ENCODE measurements at regions not wholly inside any gene's neighbourhood (a gene's known extent, or its start where the extent isn't known, plus 50 kb on each side); places are given as distances from the start of the nearest gene placed in this dataset.

DNA sequence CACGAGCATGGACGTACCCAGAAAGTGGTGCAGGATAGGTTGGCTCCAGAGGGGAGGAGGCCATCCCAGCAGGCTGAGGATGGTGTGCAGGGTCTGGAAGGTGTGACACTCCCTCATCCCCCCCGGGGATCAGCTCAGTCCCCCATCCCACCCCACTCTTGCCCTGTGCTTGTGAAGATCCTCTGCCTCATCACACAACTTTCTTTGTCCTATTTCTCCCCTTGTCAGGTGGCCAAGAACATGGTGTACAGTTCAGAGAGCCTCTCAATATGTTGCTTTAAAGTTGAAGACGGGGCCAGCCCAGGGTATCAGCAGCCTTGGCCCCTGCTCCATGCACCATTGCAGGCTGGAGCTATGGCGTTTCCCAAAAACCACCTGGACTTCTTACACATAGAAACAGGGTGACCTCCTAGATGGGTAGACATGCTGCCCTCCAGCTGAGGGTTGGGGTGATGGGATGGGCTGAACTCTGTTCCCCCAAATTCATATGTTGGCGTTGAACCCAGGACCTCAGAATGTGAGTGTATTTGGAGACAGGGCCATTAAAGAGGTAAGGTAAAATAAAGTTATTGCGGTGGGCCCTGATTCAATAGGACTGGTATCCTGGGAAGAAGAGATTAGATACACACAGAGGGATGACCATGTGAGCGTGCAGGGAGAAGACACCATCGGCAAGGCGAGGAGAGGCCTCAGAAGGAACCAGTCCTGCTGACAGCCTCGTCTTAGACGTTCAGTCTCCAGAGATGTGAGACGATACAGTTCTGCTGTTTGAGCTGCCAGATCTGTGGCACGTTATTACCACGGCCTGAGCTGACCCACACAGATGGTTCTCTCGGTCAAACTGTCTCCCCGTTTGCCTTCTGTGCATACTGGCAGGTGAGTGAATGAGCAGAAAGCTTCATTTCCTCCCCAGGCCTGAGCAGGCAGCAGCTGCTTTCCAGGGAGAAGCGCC is 272.5 kb downstream of the GADD45G start:
- Mint-ChIP-seq H3K36me3 (ENCODE audit: unreplicated experiment) (no peaks in the 10 kb centered on the region), H3K9me3 (ENCODE audit: unreplicated experiment) (no peaks in the 10 kb centered on the region), H3K4me3 (ENCODE audit: unreplicated experiment) (no peak overlapping the region), H3K27ac (ENCODE audit: unreplicated experiment) (no peak overlapping the region), H3K4me1 (ENCODE audit: unreplicated experiment) (peaks cover 18% of the 10 kb centered on the region), H3K27me3 (ENCODE audit: unreplicated experiment) (no peaks in the 10 kb centered on the region)
- TF ChIP-seq, protein P1, sequence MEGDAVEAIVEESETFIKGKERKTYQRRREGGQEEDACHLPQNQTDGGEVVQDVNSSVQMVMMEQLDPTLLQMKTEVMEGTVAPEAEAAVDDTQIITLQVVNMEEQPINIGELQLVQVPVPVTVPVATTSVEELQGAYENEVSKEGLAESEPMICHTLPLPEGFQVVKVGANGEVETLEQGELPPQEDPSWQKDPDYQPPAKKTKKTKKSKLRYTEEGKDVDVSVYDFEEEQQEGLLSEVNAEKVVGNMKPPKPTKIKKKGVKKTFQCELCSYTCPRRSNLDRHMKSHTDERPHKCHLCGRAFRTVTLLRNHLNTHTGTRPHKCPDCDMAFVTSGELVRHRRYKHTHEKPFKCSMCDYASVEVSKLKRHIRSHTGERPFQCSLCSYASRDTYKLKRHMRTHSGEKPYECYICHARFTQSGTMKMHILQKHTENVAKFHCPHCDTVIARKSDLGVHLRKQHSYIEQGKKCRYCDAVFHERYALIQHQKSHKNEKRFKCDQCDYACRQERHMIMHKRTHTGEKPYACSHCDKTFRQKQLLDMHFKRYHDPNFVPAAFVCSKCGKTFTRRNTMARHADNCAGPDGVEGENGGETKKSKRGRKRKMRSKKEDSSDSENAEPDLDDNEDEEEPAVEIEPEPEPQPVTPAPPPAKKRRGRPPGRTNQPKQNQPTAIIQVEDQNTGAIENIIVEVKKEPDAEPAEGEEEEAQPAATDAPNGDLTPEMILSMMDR (IDR thresholded peaks at IDR 0.05), result no peak
- DNase-seq (ENCODE audit: extremely low spot score, unreplicated experiment), result peak; percentile 56

GRCh38 chr9:89878003-89878411 is 273.2 kb downstream of the GADD45G start:
- no peaks in the 10 kb centered on the region for H3K36me3 Mint-ChIP-seq (ENCODE audit: unreplicated experiment)
- no peaks in the 10 kb centered on the region for H3K27me3 Mint-ChIP-seq (ENCODE audit: unreplicated experiment)
- TF ChIP-seq, protein P1 (IDR thresholded peaks at IDR 0.05), result no peak
- peak; percentile 65 for DNase-seq (ENCODE audit: extremely low spot score, unreplicated experiment)
- H3K27ac Mint-ChIP-seq (ENCODE audit: unreplicated experiment), result no peak overlapping the region
- no peak overlapping the region for H3K4me3 Mint-ChIP-seq (ENCODE audit: unreplicated experiment)
- peaks cover 18% of the 10 kb centered on the region for H3K4me1 Mint-ChIP-seq (ENCODE audit: unreplicated experiment)
- H3K9me3 Mint-ChIP-seq (ENCODE audit: unreplicated experiment), result no peaks in the 10 kb centered on the region

DNA sequence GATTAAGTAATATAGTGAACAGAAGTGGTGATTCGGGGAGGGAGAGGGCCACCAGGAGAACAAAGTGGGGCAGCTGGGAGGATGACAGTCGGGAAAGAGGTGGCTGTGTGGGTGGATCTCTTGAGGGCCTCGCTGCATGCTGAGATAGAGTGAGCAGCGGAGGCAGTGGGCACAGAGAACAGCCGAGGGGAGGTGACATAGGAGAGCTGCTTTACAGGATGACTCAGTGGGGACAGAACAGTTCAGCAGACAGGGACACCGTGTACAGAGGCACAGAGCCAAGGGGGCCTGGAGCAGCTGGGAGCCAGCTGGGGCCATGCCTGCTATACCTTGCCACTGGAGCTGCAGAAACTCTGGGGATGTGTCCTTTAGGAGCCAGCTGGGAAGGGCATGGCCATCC is 273.9 kb downstream of the GADD45G start:
- Mint-ChIP-seq H3K9me3 (ENCODE audit: unreplicated experiment) (no peaks in the 10 kb centered on the region), H3K36me3 (ENCODE audit: unreplicated experiment) (no peaks in the 10 kb centered on the region), H3K27ac (ENCODE audit: unreplicated experiment) (no peak overlapping the region), H3K4me3 (ENCODE audit: unreplicated experiment) (no peak overlapping the region), H3K4me1 (ENCODE audit: unreplicated experiment) (peaks cover 18% of the 10 kb centered on the region), H3K27me3 (ENCODE audit: unreplicated experiment) (no peaks in the 10 kb centered on the region)
- DNase-seq (ENCODE audit: extremely low spot score, unreplicated experiment), result peak; percentile 76
- TF ChIP-seq, protein P1 (IDR thresholded peaks at IDR 0.05), result no peak

GRCh38 chr9:89879276-89879675 is 274.5 kb downstream of the GADD45G start:
- Mint-ChIP-seq H3K4me3 (ENCODE audit: unreplicated experiment) (no peak overlapping the region), H3K27ac (ENCODE audit: unreplicated experiment) (no peak overlapping the region), H3K27me3 (ENCODE audit: unreplicated experiment) (no peaks in the 10 kb centered on the region), H3K4me1 (ENCODE audit: unreplicated experiment) (peaks cover 18% of the 10 kb centered on the region), H3K9me3 (ENCODE audit: unreplicated experiment) (no peaks in the 10 kb centered on the region), H3K36me3 (ENCODE audit: unreplicated experiment) (no peaks in the 10 kb centered on the region)
- TF ChIP-seq, protein P1 (IDR thresholded peaks at IDR 0.05), result no peak
- DNase-seq (ENCODE audit: extremely low spot score, unreplicated experiment), result peak; percentile 64

DNA sequence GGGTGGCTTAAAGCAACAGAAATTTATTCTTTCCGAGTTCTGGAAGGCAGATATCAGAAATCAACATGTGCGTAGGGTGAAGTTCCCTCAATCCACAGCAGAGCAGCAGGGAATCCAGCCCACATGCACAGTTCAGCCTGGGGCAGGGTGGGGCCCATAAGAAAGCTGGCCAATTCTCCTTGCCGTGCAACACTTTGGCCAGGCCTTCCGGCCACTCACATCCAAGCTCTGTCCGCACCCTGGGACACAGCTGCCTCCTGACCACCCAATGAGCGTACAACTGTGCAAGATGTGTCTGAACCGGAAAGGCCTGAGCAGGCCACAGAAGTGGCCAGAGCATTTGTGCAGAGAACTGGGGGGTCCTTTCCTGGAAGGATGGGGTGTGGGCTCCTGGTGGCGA is 274.9 kb downstream of the GADD45G start:
- TF ChIP-seq, protein P1 (IDR thresholded peaks at IDR 0.05), result no peak
- no peak overlapping the region for H3K27ac Mint-ChIP-seq (ENCODE audit: unreplicated experiment)
- peaks cover 18% of the 10 kb centered on the region for H3K4me1 Mint-ChIP-seq (ENCODE audit: unreplicated experiment)
- no peak overlapping the region for H3K4me3 Mint-ChIP-seq (ENCODE audit: unreplicated experiment)
- no peaks in the 10 kb centered on the region for H3K27me3 Mint-ChIP-seq (ENCODE audit: unreplicated experiment)
- no peaks in the 10 kb centered on the region for H3K36me3 Mint-ChIP-seq (ENCODE audit: unreplicated experiment)
- H3K9me3 Mint-ChIP-seq (ENCODE audit: unreplicated experiment), result no peaks in the 10 kb centered on the region
- peak; percentile 70 for DNase-seq (ENCODE audit: extremely low spot score, unreplicated experiment)
